OCI-M1 (cell line): ENCODE measurements at regions not wholly inside any gene's neighbourhood (a gene's known extent, or its start where the extent isn't known, plus 50 kb on each side); places are given as distances from the start of the nearest gene placed in this dataset.
"Not testable (repeated sequence)": the region's sequence is repeated elsewhere in the genome, so short reads cannot be mapped to it uniquely, and the experiment has no call there.

ENCODE experiments used
- DNase-seq: peaks from one replicate; lab custom pipeline; 2025; lab: John Stamatoyannopoulos, UW

- DNase-seq = no peak
These were observed 189.0 kb downstream of the GALNT1 start for GRCh38 chr18:35770376-35771014.

GRCh38 chr18:35771172-35771571 lies 189.6 kb downstream of the GALNT1 start:
- no peak for DNase-seq

GRCh38 chr18:35775887-35776286 lies 194.3 kb downstream of the GALNT1 start:
- peak; percentile 14 for DNase-seq

GRCh38 chr18:35776473-35776872 lies 194.9 kb downstream of the GALNT1 start:
- DNase-seq = no peak

DNA sequence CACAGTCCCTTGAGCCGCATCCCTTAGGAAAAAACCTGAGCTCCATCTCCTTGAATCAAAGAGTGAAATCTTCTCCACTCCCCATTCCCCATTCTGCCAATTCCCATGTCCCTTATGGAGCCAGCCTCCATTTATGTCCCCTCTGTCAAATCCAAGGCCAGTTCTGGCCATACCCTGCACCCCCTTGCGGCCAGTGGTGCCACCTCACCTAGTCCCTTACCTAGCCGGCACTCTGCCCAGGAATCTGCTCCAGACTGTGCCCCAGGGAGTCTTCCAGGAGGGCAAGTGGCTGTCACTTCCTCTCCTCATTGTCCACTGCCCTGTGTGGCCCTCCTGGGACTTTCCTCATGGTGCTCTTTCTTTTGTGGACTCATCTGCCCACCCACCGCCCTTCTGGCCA lies 195.4 kb upstream of the RMP24 start:
- no peak for DNase-seq

GRCh38 chr18:35778850-35779627 lies 193.4 kb upstream of the RMP24 start:
- DNase-seq = no peak

DNA sequence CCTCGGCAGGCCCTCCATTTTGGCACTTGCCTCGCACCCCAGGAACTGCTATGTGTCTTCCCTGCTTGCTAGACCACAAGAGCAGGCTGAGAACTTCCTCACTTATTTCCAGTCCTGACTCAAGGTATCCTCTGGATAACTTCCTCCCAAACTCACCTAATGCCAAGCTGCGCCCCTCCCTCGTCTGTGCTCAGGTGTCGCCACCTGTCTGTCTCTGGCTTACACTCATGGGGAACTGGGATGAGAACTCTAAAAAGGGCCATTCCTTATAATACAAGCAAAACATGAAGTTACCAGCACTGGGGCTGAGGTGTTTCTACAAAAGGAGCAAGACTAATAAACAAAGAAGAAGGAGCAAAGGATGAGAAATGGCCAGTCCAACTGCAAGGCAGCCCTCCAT lies 191.5 kb upstream of the RMP24 start:
- no peak for DNase-seq

DNA sequence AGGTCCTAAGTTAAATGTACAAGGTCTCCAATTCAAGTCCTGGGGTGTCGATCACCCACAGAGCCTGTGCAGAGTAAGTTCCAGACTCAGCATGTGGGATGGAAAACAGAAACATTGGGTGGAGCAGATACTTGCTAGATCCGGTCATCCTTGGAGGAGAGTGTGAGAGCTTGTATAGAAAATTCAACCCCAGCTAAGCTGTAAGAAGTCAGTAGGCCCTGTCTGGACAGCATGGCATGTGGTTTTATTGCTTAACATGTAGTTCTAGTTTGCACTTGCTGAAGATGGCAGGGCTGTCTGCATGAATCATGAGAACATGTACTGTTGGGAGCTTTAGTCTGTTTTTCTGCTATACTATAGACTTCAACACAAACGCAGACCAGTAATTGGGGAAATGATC lies 189.6 kb upstream of the RMP24 start:
- no peak for DNase-seq

DNA sequence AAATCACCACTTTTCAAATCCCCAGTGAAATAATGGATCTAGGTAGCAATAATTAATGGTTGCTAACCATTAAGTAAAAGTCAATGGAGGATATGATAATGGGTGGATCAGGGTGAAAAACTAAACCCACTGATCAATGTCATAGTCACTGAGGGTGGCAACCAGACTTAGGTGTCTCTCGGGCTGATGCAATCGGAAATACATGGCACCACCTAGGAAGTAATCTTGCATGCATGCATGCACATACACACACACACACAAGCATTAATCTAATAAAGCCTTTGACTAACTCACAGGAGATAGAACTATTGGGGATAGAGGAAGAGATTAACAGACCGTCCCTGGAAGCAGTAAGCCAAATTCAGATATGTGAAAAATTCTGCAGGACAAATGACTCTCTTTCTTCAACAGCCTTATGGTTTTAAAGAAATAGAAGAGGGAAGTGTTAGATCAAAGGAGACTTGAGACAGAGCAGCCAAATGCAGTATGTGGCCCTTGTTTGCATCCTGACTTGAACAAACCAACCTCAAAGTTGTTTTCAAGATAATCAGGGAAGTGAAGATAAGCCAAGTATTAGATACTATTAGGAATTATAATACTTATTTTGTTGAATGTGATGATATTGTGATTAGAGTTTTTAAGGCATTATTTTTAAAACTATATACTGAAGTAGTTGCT lies 186.0 kb upstream of the RMP24 start:
- no peak for DNase-seq

- no peak for DNase-seq
These were observed 182.9 kb upstream of the RMP24 start for GRCh38 chr18:35789543-35789942.

GRCh38 chr18:35797948-35798347 lies 174.5 kb upstream of the RMP24 start:
- DNase-seq = no peak

GRCh38 chr18:35803551-35803950 lies 168.9 kb upstream of the RMP24 start:
- DNase-seq = no peak

- DNase-seq = no peak
These were observed 168.1 kb upstream of the RMP24 start for GRCh38 chr18:35804377-35804776.

- no peak for DNase-seq
These were observed 164.6 kb upstream of the RMP24 start for GRCh38 chr18:35807811-35808335.

- DNase-seq = peak; percentile 5
These were observed 163.7 kb upstream of the RMP24 start for GRCh38 chr18:35808796-35809195.

- no peak for DNase-seq
These were observed 162.0 kb upstream of the RMP24 start for GRCh38 chr18:35810520-35810919.

- DNase-seq = peak; percentile 21
These were observed 160.6 kb upstream of the RMP24 start for GRCh38 chr18:35811896-35812295.

GRCh38 chr18:35815011-35815410 lies 157.5 kb upstream of the RMP24 start:
- DNase-seq = not testable (repeated sequence)

GRCh38 chr18:35816003-35816402 lies 156.5 kb upstream of the RMP24 start:
- DNase-seq = no peak

- DNase-seq = no peak
These were observed 154.7 kb upstream of the RMP24 start for GRCh38 chr18:35817604-35818352.

- DNase-seq = no peak
These were observed 154.2 kb upstream of the RMP24 start for GRCh38 chr18:35818353-35818667.

DNA sequence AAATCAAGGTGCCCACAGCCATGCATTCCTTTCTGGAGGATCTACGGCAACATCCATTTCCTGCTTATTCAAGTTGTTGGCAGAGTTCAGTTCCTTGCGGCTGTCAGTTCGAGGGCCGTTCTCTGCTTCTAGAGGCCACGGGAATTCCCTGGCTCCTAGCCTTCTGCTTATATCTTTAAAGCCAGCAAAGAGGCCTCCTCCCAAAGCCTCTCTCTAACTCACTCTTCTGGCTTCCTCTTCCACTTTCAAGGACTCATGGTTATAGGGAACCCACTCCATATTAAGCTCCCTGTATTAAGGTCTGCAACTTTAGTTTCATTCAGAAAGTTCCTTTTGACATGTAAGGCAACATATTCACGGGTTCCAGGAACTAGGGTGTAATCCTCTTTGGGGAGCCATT lies 150.1 kb upstream of the RMP24 start:
- DNase-seq = no peak
